Kidney capillary endothelial cell (primary cell): ENCODE measurements at regions not wholly inside any gene's neighbourhood (a gene's known extent, or its start where the extent isn't known, plus 50 kb on each side); places are given as distances from the start of the nearest gene placed in this dataset.

Source experiments
- DNase-seq: peaks from one replicate; pipeline ENCODE4 v3.0.0-alpha.2; 2018; ENCODE audit warnings: low spot score

DNA sequence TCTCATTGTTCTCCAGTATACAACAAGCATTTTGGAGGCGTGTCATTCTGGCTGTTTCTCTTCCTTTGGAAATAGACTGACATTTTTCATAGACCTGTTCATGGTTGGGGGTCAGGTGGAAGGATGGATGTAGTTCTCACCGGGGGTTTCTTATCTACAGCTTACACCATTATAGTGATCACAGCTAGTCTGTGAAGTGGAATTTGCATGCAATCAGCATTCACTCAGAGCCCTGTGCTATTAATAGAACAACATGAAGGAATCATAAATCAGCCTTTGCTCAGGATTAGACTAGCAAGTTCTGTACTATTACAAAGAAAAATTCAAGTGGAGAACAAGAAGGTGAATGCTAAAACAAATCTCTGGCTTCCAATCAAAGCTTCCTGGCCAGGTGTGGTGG lies 132.6 kb upstream of the PUDP start:
- DNase-seq, result no peak

DNA sequence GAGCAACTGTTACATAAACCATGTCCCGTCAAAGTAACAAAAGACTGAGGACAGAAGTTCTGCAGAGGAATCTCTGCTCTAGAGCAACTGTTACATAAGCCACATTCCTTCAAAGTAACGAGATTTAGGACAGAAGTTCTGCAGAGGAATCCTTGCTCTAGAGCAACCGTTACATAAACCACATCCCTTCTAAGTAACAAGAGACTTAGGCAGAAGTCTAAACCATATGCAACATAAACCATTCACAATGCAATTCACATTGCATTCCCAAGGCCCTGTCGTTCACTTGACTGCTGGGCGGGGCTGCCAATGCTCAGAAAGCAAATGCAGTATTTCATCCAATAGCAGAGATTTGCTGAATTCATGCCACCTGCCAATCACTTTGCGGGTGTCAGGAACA lies 124.4 kb upstream of the PUDP start:
- no peak for DNase-seq

DNA sequence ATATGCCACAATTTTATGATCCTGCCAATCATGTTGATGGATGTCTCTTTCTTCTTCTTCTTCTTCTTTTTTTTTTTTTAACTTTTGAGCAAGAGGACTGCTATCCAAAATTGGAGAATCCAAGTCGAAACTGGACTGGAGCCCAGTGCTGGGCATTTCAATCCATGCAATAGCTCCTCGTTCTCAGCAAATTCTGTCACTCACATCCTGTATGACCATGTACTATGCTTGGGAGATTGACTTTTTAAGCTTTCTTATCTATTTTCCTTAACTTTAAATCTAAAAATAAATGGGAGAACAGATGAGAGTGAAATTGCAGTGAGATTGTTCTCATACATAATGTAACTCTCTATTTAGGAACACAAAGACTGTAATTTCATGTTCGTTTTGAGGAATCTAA lies 123.0 kb upstream of the PUDP start:
- DNase-seq, result no peak

GRCh38 chrX:7269991-7270390 lies 122.0 kb upstream of the PUDP start:
- no peak for DNase-seq

DNA sequence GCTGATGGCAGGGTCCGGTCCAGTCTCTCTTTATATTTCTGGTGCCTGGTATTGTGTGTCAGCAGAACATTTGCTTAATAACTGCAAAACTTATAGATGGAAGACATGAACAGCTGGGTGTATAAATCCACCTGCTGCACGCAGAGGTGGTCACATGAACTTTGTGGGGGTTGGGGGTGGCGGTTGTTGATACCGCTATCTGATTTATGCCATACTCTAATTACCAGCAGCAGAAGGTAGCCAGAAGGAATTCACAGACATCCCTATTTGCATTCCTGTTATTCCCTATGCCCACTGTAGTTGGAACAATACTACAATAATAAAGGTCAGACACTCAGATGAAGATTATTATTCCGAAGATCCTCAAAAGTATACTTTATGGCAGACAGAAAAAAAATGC lies 121.6 kb upstream of the PUDP start:
- DNase-seq, result no peak

GRCh38 chrX:7266288-7266687 lies 118.3 kb upstream of the PUDP start:
- DNase-seq, result no peak

GRCh38 chrX:7264399-7264798 lies 116.4 kb upstream of the PUDP start:
- DNase-seq, result no peak

GRCh38 chrX:7263961-7264360 lies 116.0 kb upstream of the PUDP start:
- DNase-seq, result no peak

- DNase-seq, result no peak
Measured at GRCh38 chrX:7263330-7263729, 115.4 kb upstream of the PUDP start.

GRCh38 chrX:7262551-7262950 lies 114.6 kb upstream of the PUDP start:
- no peak for DNase-seq

DNA sequence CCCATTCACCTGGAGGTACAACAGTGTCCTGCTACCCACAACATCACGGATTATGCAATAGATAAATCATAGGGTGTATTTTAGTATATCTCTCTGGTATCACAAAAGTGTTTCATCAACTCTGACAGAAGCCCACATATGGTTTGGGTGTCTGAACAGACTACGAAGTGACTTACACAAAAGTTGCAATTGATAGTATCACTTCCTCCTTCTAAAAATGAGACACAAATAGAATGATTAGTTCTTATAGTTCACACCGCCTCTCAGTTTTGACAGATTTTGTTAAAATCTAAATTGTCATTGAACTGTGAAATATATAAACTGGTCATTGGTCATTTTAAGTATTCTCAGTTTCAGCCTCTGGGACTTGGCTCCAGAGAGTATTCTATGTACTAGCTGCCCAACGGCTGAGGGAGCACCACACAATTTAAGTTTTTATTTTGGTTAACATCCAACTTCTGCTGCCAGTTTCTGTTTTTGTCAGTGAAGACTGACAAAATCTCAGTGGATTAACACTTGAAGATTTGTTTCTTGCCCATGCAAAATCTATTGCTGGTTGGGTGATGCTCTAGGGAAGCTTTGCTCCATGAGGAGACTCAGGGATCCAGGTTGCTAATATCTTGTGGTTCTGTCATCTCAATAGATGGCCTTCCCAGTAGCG lies 113.8 kb upstream of the PUDP start:
- no peak for DNase-seq

- DNase-seq, result no peak
Measured at GRCh38 chrX:7254144-7254543, 106.2 kb upstream of the PUDP start.

GRCh38 chrX:7253565-7253964 lies 105.6 kb upstream of the PUDP start:
- no peak for DNase-seq

GRCh38 chrX:7252013-7252610 lies 104.2 kb upstream of the PUDP start:
- DNase-seq, result no peak

DNA sequence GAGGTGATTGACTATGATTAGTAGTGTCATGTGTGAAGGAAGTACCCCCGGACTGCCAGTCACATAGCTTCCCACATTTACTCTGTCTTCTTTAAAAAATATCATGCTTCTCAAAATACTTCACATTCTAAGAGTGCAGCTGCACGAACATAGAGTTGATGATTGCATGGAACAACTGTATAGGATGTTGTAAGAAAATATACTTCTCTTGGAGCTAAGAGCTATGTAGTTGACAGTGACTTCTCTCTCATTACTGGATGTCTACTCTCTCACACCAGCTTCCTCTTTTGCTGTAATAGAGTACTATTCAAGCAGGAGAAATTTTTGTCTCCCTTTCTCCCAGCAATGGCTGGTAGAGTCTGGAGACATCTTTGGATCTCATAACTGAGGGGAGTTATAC lies 99.4 kb upstream of the PUDP start:
- DNase-seq, result no peak

- no peak for DNase-seq
Measured at GRCh38 chrX:7244405-7244804, 96.5 kb upstream of the PUDP start.

- DNase-seq, result no peak
Measured at GRCh38 chrX:7242613-7243012, 94.7 kb upstream of the PUDP start.

DNA sequence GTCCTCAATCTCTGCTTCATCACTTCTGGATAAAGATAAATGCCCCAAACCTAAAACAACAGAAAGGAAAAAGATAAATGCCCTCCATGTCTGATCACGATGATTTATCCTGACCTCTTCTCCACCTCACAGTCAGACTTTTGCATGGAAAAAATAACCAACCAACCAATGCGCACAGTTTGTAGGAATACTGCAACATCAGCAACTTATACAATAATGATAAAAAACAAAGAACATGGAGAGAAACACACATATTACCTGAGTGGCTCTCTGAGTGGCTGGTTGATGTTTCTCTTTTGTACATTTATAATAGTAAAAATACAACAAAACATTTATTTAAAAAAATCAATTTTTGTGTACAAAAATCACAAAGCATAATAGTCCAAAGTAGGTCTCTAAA lies 93.0 kb upstream of the PUDP start:
- DNase-seq, result no peak

- DNase-seq, result no peak
Measured at GRCh38 chrX:7235071-7235470, 87.1 kb upstream of the PUDP start.

- DNase-seq, result no peak
Measured at GRCh38 chrX:7233580-7234406, 85.8 kb upstream of the PUDP start.

GRCh38 chrX:7228226-7228625 lies 80.3 kb upstream of the PUDP start:
- DNase-seq, result no peak

GRCh38 chrX:7225338-7225737 lies 77.4 kb upstream of the PUDP start:
- no peak for DNase-seq

- DNase-seq, result no peak
Measured at GRCh38 chrX:7223271-7223670, 75.3 kb upstream of the PUDP start.
